NCI-H146 treated with DMSO at 0.1 percent for 48 hours (cell line): ENCODE measurements at regions not wholly inside any gene's neighbourhood (a gene's known extent, or its start where the extent isn't known, plus 50 kb on each side); places are given as distances from the start of the nearest gene placed in this dataset.
"Not testable (repeated sequence)": the region's sequence is repeated elsewhere in the genome, so short reads cannot be mapped to it uniquely, and the experiment has no call there.

Experiments
- DNase-seq: peaks from one replicate; lab custom pipeline; 2025; ENCODE audit not compliant: unreplicated experiment; lab: John Stamatoyannopoulos, UW

DNA sequence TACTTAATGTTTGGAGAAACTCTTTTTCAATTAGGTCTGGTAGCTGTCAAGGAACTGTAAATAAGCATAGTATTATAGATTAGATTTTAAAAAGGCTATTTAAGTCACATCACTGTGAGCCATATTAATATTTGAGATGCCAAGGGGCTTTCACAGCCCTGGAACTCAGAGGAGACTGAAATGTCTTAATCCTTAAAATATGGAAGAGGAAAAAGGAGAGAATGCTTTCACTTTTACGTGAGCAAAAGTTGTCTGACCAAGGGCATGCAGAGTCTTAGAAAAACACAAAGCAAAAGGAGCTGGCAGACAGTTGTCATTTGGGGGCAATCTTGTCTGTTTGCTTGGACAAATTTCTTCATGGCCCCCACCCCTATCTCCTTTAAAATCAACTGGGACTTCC is 253.2 kb upstream of the IGFBP7 start:
- DNase-seq, result no peak

DNA sequence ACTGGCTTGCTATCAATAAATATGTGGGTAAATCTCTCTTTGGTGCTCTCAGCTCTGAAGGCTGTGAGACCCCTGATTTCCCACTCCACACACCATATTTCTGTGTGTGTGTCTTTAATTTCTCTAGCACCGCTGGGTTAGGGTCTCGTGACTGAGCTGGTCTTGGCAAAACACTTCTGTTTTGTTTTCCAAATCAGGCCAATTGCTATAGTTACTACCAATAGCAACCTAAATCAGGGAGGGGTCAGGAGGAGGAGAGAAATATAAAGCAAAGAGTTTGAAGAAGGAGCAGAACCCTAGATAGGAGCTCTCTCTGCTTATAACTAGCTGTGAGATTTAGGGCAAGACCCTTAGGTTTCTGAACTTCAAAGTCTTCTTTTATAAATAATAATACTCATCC is 250.5 kb upstream of the IGFBP7 start:
- no peak for DNase-seq

DNA sequence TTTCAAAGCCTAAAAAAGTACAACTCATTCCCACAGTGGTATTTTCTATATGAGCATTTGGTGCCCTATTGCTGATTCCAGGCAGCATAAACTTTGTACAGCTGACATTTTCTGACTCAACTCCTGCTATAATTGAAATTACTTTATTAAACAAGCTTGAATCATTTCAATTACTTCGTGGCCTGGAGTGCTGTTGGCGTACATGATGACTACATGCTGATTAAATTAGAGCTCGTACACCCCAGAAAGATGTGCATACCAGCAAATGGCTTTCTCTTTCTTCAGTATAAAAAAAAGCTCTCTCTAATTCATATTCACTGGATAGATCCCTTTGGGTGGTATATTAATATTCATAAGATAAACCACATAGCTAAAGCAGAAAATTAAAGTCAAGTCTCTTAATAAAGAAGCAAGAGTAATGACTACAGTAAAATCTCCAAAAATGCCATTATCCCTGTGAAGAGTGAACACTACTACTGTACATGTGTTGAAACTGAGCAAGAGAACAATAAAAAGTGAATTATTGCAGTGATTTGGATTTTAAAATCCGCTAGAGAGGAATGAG is 245.0 kb upstream of the IGFBP7 start:
- DNase-seq, result no peak

DNA sequence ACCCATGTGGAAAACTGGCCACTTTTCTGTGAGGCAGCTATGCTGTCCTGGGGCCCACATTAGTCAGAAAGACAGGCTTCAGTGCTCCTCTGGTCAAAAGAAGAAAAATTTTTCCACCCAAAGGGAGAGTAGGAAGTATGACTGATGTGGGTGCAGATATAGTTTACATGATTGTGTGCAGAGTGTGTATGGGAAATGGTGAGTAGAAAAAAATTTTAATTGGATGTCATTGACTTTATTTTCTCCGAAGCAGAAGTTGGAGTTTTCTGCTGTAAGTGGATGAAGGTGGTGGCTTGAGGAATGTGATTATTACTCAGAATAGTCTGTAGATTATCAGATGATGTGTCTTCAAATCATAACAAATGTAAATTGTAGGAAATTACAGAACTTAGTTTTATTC is 241.5 kb upstream of the IGFBP7 start:
- no peak for DNase-seq

DNA sequence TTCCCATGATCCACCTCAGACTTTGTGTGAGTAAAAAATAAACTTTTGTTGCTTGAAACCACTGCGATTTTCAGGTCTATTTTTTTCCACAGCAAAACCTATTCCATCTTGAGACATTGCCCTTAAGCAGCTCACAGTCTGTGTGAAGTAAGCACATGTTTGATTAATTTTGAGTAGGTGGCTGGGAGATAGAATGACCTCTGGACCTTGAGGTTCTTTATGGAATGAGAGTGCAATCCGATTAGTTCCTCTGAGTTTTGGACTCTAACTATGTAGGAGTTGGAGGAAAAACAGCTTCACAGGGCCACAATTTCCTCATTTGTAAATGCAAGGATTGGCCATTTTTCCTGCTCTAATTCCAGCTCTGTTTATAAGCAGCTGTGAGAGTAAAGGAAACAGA is 234.1 kb upstream of the IGFBP7 start:
- no peak for DNase-seq

DNA sequence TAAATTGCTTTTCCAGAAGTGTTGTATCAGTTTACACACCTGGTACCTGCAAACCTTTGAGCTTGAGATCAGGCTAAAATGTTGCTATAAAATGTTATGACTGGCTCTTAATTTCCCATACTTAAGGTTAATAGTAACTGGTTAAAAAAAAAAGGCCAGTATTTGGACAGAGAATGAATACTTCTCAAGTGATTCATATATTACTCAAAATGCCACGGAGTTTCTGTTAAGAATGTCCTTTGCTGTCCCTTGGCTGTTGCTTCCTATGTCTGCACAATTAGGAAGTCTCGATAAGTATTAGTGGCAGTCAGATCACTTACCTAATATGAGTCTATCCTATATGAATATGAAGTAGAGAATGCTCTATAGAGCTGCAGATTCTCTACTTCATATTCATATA is 232.2 kb upstream of the IGFBP7 start:
- DNase-seq, result no peak

DNA sequence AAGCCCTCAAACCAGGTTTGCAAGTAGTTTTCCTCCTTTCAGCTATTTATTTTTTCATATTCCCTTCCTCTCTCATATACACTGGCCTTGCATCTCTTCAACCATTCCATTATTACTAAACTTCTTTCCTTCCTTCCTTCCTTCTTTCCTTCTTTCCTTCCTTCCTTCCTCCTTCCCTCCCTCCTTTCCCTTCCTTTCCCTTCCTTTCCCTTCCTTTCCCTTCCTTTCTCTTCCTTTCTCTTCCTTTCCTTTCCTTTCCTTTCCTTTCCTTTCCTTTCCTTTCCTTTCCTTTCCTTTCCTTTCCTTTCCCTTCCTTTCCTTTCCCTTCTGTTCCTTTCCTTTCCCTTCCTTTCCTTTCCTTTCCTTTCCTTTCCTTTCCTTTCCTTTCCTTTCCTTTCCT is 228.7 kb upstream of the IGFBP7 start:
- not testable (repeated sequence) for DNase-seq

DNA sequence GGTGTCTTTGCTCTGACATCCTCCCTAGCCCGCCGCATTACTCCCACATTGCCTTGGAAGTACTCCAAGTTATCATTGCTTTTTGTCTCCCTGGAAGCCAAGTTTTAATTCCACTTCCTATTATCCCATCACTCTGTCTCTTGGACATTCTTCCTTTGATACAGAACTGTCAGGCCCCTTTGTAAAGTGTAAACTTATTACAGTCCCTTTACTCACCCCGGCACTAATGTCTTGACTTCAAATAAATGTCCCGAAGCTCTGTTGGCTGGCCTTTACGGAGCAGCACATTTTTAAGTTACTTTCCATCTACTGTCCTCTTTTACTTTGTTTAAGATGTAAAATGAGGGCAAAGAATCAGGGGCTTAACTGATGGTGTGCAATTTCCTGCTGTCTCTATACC is 223.5 kb upstream of the IGFBP7 start:
- no peak for DNase-seq

DNA sequence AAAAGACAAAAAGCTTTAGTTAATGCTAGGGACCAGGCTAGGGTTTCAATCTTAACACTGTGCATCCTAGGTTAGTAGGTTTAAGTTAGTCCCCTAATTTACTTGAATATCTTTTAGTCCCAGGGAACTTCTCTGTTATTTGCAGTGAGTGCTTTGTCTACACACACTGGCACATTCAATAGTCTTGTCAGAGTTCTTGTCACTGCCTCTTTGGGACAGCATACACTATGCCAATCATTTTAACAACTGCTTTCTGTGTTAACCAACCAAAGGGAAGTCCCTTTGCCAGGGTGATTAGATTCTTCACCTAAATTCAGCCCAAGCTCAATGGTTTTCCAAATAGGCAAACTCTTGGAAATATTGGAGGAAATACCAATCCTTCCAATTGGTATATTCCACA is 221.8 kb upstream of the IGFBP7 start:
- DNase-seq, result no peak

DNA sequence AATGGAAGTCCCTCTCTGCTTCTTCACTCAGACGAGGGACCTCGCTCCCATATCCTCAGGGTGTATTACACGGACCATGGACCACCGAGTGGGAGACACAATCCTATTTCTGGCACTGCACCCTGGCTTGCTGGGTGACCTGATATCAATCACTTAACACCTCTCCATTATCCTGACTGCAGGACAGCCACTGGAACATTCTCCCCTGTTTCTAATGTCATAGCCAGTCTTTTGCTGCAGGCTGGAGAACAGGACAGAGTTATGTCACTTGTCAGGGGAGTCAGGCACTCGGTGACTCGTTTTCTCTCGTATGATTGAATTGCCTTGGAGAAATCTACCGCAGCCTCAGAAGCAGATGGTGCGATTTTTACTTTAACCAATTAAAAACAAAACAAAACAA is 219.1 kb upstream of the IGFBP7 start:
- no peak for DNase-seq

DNA sequence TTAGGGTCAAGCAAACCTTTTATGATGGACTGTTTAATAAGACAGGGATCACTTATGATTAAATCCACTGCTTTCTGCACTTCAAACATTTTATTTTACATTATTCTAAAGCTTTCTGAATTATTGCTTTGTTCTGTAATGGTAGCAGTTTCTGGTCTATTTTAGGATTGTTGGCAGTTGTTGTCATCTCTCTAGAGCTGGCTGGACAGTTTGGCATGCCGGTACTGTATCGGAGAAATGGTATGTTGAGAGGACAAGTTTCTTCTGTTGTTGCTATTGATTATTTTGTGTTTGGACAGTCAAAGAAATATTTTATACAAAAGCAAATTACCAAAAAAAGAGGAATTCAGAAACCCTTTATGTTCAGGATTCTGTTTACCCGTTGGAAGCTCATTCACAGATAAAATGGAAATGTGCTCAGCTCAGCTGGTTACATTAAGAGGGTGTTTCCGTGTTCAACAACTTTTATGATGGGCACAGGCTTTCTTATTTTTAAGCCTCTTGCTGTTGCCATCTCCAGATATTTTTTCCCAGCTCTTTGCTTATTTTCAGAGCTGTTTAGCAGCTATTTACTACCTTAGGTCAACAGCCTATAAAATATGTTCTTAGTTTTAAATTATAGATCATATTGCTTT is 214.6 kb upstream of the IGFBP7 start:
- DNase-seq, result no peak

DNA sequence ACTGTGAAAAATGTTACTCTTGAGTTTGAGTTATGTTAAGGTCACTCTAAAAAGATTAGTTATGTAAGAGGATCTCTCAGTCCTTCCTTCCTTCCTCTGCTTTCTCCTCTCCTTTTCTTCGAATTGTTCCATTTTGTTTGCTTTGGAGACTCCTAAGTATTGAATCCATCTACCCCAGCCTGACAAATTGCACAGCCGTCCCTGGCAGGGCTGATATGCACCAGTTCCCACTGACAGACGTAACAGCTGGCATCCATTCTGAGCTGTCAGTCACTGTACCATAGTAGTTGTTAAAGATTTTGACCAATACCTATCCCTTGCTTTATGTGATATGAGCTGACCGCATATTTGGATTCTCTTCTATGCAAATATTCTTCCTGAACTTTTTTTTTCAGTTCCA is 210.7 kb upstream of the IGFBP7 start:
- DNase-seq, result no peak

DNA sequence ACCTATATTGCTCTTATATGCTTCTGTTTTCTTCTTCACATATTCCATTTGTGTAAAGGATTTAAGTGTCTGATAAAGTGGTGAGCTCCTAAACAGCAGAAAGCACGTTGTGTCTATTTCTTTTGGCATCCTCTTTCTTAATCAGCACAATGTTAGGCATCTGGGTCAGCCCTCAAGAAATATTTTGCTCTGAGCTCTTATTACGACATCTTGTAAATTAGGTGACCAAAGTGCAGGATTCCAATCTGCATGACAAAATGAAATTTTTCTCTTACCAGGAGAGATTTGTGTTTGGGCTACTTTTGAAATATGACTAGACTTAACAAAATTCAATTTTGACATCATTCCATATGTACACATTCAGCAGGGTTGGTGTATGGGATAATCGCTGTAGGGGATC is 210.0 kb upstream of the IGFBP7 start:
- DNase-seq, result no peak

DNA sequence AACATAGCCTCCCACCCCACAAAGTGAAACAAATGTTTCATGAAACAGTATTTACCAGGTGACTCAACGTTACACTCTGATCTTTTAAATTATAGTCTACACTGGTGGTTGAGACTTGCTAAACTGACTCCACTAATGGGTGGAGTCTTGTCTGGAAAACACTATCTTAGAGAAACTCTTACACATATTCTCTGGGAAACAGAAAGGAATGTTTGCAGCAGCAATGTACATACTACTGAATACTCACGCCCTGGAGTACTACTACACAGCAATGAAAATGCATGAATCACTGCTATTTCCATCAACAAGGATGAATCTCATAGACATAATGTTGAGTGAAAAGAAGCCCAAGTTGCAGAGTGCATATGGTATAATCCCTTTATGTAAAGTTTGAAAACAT is 208.5 kb upstream of the IGFBP7 start:
- DNase-seq, result no peak

DNA sequence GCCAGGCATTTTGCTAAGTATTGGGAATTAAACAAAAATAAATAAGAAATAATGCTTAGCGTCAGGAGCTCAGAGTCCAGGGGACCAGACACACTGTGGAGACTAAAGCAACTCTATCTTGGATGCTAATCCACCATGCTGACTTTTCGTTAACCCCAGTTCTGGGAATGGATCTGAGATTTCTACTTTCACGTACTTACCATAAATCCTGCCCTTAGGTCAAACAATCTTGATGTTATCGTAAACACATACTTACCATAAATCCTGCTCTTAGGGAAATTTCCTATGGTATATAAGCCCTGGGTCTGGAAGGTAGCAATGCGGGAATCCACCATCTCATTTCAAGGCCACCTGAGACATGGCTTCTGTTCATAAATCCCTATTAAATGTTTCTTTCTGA is 204.5 kb upstream of the IGFBP7 start:
- no peak for DNase-seq

DNA sequence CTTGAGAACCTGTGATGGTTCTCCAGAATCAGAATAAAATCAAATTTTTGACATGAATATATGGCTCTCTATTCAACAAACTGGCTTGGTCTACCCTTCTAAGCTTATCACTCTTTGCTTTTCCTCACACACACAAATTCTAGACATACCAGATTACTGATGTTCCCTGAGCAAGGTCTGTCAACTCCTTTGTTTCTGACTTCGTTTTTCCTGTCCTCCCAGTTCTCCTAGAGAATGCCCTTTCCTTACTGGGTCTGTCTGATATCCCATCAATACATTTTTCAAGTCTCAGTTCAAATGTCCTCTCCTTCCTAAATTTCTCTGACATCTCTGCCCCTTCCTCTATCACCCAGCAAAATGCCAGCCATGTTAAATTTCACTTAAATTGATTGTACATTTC is 202.1 kb upstream of the IGFBP7 start:
- DNase-seq, result no peak

DNA sequence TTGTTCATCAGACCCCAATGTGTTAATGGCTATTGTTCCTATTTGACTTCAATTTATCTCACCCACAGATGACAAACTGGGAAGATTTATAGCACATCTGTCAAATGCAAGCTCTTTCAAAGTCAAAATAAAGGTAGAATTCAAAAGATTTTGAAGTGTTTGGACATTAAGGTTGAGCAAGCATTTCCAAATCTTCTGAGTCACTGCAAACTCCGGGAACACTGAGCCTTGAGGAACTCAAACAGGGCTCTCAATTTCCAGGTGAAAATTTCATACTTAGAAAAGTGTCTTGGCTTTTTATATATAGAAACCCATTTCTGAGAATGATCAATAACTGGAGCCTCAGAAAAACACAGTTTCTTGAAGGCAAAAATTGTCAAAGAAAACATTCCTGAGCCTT is 199.5 kb upstream of the IGFBP7 start:
- no peak for DNase-seq

DNA sequence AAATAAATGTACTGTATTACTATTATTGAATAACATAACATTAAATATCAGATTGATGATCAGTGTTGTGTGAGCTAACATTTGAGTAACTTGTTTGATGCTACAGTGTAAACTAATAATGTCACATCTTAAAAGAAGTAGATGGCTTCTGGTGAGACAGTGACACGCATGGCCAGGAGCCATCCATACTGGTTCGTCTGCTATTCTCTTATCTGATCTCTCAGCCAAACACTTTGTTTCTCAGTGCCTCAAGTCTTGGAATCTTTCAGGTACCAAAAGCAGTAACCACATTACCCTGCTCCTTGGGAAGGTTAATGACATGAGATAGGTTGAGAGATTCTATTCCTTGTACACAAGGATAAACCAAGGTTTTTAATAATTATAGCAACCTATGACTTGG is 198.1 kb upstream of the IGFBP7 start:
- DNase-seq, result no peak

DNA sequence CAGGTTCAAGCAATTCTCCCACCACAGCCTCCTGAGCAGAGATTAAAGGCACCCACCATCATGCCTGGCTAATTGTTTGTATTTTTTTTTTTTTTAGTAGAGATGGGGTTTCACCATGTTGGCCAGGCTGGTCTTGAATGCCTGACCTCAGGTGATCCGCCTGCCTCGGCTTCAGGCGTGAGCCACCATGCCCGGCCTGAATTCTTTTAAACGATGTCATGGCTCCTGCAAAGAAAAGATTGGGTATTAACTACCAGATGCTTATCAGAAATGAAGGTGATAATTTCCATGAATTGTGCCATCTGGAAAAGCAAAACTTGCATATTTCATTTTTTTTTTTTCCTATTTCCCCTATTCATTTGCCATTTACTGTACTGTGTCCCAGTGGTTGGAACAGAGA is 195.7 kb upstream of the IGFBP7 start:
- DNase-seq, result no peak

DNA sequence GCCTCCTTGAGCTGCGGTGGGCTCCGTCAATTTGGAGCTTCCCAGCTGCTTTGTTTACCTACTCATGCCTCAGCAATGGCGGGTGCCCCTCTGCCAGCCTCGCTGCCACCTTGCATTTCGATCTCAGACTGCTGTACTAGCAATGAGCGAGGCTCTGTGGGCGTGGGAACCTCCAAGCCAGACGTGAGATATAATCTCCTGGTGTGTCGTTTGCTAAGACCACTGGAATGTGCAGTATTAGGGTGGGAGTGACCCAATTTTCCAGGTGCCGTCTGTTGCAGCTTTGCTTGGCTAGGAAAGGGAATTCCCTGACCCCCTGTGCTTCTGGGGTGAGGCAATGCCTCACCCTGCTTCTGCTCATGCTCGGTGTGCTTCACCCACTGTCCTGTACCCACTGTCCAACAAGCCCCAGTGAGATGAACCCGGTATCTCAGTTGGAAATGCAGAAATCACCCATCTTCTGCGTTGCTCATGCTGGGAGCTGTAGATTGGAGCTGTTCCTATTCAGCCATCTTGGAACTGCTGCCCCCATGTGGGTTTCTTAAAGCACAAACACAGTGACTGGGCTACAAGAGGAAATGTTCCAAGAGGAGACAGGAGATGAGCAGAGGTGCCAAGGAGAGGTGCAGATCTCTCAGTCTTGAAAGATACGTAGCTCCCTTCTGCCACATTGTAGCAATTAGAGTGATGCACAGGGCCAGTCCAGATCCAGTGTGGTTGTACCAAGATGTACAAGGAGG is 193.0 kb upstream of the IGFBP7 start:
- no peak for DNase-seq

DNA sequence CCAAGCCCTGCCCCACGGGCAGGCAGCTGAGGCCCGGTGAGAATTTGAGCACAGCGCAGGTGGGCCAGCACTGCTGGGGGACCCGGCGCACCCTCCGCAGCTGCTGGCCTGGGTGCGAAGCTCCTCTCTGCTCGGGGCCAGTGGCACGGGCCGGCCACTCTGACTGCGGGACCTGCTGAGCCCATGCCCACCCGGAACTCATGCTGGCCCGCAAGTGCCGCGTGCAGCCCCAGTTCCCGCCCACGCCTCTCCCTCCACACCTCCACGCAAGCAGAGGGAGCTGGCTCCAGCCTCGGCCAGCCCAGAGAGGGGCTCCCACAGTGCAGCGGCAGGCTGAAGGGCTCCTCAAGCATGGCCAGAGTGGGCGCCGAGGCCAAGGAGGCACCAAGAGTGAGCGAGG is 190.1 kb upstream of the IGFBP7 start:
- DNase-seq, result not testable (repeated sequence)

DNA sequence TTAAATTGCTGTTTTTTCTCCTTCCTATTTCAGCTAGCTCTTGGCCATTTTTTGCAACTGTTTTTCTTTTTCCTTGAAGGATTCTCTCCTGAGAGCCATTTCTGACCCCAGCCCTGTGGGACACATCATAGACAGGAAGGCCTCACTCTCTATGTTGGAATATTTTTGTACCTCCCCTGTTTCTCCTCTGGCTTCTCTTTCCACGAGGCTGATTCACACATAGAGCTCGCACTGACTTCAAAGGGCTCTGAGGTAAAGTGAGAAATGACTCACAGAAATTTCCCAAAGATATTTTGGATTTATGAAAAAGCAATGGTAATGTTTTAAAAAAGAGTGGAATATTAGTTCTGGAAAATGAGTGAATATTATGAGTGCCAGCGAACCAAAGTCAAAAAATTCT is 181.7 kb upstream of the IGFBP7 start:
- DNase-seq, result no peak
